OCI-M1 (cell line): ENCODE measurements at regions not wholly inside any gene's neighbourhood (a gene's known extent, or its start where the extent isn't known, plus 50 kb on each side); places are given as distances from the start of the nearest gene placed in this dataset.

ENCODE experiments used
- DNase-seq: peaks from one replicate; lab custom pipeline; 2025; lab: John Stamatoyannopoulos, UW

DNA sequence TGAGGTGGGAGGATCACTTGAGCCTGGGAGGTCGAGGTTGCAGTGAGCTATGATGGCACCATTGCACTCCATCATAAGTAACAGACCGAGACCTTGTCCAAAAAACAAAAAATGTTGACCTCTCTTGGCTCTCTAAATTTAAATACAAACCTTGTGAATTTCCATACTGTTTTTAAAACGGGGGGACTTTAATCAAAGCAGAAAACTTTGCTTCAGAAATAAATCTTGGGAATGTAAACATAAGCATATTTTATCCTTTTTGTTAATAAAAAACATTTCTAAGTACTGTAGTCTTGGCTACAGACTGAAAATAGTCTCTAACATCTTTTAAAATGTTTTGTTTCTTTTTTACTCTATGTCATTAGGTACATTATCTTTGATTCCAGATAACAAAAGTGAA lies 130.7 kb upstream of the RASSF8 start:
- DNase-seq, result no peak

DNA sequence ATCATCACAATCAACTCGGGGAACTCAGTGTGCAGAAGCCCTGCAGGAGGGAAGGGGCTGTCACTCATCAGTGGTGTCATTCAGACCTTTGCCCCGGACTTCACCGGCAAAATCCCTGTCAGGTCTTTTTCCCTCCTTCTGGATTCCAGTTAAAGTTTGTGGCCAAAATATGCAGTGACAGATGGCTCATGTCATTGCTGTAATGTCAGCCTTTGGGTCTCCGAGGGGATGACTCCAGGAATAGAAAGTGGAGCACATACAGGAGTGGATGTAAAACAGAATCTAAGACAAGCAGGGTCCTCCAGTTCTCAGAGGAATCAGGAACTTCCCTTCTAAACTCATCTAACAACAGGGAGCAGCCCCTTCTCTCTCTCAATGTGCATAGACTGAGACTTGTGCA lies 130.3 kb upstream of the RASSF8 start:
- no peak for DNase-seq

DNA sequence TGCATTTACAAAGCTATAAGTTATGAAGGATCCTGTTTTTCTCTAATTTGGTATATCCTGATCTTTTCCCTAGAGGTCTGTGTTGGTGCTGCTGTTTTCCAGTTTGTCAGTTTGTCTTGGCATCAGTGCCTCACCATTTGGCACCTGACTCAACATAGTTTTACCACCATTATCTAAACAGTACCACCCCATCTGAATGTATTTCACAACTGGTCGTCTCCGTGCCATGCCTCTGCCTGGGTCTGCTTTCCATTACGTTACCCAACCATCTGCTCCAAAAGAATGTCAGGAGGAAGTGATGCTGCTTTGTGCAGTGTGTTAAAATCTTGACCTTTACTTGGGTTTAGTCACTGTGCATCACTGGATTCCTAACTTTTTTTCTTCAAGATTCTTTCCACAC lies 129.3 kb upstream of the RASSF8 start:
- DNase-seq, result no peak

DNA sequence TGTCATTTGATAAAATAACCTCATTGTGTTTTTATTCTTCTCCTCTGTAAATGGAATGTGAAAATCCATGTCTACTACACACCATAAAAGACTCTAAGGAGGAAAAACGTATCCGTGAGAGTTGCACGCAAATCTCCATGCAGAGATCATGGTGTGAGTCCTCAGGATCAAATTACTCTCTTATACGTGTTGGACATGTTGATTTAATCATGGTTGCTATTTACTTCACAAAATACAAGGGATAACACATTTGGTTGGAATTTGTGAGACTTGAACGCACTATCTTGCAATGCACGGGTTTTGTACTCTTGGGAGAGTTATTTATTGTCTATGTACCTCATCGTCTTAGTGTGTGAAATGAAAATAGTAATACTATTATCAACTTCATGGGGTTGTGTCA lies 128.0 kb upstream of the RASSF8 start:
- no peak for DNase-seq

DNA sequence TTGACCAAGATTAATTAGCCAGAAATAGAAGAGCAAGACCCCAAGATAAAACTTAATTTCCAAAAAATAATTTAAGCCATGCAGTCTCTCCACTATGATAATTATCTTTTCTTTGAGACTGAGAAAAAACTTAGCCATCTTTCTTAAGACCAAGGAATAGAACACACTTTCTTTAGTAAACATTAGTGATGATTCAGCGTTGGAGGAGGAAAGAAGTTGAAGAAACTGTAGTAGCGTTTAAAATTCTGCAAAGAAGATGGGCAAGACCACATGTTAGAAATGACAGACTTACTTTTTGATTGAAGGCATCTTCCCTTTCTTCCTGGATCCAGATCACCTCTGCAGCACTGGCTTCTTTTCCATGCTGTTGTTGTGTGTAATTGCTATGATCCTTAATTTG lies 124.8 kb upstream of the RASSF8 start:
- DNase-seq, result no peak

DNA sequence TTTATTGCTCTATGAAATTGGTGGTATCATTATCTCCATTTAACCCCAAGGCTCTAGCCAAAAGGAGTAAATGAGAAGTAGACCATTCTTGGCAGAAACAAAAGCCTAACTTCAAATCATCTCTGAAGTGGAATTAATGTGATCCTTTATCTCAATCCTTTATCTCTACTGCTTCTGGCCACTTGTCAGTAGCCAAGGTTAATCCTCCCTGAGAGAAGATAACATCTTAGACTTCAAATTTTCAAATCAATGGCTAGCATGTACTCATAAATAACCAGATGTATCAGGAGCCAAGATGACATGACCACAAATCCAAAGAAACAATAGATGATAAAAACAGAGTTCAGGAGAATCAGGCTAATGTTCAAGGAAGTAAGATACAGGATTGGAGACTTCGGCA lies 123.1 kb upstream of the RASSF8 start:
- DNase-seq, result no peak

DNA sequence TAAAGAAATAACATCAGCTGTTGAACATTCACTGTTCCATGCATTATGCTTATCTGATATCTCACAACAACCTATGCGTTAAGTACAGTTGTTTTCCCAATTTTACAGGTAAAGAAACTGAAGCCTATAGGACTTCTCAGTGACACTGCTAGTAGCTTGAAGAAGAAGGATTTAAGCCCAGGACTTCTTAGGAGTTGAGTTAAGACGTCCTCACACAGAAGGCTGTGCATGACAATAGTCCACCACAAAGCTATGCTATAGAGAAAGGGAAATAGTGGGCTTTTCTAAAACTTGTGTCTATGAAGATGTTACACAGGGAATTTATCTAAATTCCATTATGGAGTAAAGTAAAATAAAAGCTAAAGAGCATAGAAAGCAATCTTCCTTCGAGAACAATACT lies 120.5 kb upstream of the RASSF8 start:
- DNase-seq, result no peak

DNA sequence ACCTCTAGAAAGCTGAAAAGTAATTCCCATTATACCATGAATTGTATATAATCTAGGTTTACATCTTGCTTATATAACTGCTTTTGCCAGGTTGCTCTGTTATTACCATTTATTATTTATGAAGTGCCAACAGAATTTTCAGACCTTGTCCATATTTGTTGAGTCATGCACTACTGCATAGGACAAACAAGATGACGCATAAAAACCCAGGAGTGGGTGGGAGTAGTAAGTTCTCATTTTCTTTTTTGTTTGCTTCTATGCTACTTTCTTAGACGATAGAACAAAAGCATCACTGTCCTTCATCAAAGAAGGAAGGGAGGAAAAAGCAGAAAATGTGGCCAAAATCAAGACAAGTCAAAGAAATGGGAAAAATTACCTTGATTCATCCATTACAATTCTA lies 119.0 kb upstream of the RASSF8 start:
- peak; percentile 57 for DNase-seq

DNA sequence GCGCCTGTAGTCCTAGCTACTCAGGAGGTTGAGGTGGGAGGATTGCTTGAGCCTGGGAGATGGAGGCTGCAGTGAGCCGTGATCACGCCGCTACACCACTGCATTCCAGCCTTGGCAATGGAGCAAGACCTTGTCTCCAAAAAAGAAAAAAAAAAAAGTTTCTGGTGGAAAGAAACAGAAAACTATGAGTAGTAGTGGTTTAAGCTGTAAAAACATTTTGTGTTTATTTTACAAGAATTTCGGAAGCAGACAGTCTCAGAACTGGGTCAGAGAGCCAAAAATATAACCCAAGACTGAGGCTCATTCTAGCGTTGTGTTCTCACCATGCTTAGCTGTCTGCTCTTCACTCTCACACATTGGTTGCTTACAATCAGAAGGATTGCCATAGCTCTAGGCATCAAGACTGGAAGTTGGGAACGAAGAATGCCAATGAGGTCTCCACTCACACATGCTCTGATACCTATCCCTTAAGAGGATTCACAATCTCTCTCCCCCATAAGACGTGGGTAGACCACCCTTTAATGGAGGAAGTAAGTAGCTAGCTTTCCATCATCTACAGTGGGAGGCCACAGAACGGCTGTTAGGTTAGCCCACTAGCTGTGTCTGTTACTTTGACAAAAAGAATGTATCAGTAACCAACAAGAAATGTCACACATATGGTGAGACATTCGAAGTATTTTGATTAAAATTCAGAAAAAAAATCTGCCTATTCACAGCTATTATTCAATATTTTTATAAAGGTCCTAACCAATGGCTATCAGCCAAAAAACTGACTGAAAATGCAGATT lies 117.6 kb upstream of the RASSF8 start:
- no peak for DNase-seq

DNA sequence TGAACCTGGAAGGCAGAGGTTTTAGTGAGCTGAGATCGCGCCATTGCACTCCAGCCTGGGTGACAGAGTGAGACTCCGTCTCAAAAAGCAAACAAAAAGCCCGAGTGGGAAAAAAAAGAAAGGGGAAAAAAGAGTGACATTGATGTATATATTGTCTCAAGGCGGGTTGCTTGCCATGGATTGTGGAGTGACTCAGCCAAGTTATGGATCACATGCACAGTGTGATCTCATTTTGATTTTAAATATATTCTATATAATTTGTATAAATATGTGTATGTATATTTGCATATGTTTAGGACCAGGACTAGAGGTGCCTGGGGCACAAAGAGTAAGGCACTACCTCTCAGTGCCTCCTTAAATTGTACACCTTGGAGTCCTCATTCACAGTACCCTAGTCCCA lies 116.2 kb upstream of the RASSF8 start:
- no peak for DNase-seq

DNA sequence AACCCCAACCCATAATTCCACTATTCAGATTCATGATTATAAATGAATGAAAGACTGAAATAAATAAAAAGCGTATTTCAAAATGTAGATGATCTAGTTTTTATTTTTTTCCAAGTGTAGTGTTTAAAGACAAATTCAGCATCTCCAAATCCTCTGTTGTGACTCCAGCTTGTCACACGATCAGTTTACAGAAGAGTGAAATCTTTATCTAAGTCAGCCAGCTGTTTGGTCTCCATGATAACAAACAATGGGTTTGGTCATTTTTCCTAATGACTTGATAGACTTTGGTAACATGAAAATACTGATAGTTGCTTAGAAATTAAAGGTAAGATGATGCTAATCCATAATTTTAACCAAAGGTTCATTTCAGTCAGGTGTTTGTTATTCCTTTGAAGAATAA lies 114.5 kb upstream of the RASSF8 start:
- peak; percentile 74 for DNase-seq

DNA sequence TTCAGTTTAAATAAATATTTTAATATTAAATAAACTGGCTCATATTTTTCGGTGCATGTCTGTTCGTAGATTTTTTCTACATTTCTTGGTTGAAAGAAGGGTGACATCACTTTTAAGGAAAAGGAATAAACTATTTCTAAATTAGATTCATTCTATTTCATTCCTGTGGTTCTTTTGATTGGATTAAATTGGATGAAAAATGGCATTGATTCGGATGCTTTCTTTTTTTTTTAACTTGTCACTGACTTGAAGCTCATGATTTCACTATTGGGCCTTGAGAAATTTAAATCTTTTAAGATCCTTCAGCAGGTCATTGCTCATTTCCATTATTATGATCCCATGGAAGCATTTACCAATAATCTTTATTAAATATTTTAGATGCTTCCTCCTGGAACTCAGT lies 113.1 kb upstream of the RASSF8 start:
- no peak for DNase-seq

DNA sequence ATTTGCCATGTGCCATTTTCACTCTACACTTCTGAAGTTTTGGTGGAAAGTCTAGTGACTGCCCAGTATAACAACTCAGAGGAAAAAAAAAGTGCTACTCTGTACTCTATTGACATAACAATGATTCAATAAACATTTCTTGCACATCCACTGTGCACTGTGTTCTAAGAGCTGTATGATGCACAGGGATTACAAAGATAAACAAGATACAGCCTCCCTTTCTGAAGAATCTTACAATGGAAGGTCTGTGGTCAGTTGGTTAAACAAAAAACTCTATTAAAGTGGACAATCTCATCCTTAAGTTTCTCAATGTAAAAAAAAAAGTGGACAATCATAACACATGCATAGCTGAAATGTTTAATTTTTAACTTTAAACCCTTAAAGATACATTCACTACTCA lies 105.7 kb upstream of the RASSF8 start:
- no peak for DNase-seq

DNA sequence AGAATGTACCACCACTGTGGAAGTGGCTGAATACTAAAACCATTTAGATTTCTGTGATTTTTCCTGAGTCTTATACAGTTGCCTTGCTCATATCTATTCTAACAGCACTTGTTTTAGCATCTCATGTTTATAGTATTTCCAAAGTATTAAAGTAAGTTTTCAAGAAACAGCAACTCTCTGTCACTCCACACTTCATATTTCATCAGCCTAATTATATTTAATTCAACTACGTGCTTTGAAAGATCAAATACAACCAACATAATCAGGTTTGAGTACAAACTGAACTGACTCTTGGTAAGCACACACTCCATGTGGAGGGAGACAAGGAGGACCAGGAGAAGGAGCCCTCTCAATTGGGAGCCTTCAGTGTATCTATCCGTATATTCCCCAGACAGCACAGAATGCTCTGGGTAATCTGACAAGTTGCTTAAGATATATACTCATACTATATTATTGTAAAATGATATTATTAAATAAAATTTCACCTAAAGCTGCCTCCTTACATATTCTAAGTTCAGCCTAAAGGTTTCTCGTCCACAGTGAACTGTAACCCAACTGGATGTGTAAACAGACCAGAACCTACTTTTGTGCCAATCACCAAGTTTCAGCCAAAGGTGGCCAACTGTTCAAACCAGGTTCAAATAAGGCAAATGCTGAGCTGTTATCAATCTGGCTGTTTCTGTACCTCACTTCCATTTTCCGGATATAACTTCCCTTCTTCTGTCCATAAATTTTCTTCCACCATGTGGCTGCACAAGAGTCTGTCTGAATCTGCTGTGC lies 105.0 kb upstream of the RASSF8 start:
- peak; percentile 18 for DNase-seq

DNA sequence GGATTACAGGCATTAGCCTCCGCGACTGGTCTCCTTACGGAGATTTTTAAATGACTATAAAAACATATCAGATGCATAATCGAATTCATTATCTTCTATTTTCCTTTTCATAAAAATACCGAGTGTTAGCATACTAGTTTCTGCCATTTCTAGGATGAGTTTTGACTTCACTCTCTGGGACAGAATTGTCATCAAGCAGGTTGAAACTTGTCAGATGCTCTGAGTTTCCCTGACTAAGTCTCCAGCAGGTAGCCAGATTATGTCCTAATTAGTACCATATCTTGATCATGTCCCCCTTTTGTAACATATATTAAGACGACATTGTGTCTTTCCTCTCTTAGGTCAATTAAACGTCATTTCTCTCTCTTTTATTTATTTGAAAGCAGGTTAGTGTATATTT lies 103.5 kb upstream of the RASSF8 start:
- no peak for DNase-seq

DNA sequence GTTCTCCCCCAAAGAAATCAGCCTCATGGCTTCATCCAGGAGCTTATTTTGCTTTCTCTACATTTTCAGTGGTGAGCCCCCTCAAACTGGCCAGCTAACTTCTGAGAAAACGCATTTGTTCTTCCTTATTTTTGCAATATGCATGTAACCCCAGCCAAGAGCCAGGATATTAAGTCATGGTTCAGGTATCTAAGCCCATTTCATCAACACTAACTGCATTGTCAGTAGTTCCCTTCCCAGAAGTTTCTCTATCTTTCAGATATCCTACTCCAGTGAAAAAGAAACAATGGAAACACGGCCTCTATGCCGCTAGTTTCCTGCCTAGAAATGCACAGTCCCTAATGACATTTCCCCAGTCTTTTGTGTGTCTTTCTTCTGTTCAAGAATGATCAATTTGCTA lies 102.8 kb upstream of the RASSF8 start:
- DNase-seq, result peak; percentile 20

DNA sequence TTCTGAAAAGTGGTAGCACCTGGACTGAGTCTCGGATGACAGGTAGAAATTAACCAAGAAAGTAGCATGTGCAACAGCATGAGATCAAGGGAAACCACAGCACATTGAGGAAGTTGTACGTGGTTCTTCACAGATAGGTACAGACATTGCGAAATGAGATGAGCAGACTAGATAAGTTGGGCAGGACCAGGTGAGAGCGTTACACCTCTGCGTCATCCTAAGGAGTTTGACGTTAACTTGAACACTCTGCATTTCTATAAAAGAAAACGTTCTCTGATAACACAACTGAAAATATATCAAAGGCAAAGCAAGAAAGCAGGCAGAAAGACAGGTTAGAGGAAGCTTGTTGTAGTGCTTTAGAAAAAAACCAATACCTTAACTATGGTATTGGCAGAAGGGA lies 98.5 kb upstream of the RASSF8 start:
- peak; percentile 39 for DNase-seq

DNA sequence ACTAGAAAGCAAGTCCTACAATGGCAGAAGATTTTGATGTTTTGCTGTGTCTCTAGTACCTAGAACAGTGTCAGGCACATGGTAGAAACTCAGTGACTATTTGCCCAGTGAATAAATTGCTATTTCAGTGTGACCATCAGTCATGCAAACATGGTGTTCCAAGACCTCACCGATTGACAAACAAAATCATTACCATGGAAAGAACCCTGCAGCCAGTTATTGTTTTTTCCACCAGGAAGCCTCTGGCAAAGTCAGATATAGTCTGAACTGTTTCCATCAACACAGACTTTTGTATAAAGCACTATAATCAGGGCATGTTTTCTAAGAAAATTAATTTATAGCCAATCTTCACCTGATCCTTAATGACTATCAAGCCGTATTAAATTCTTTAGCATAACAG lies 97.3 kb upstream of the RASSF8 start:
- no peak for DNase-seq

DNA sequence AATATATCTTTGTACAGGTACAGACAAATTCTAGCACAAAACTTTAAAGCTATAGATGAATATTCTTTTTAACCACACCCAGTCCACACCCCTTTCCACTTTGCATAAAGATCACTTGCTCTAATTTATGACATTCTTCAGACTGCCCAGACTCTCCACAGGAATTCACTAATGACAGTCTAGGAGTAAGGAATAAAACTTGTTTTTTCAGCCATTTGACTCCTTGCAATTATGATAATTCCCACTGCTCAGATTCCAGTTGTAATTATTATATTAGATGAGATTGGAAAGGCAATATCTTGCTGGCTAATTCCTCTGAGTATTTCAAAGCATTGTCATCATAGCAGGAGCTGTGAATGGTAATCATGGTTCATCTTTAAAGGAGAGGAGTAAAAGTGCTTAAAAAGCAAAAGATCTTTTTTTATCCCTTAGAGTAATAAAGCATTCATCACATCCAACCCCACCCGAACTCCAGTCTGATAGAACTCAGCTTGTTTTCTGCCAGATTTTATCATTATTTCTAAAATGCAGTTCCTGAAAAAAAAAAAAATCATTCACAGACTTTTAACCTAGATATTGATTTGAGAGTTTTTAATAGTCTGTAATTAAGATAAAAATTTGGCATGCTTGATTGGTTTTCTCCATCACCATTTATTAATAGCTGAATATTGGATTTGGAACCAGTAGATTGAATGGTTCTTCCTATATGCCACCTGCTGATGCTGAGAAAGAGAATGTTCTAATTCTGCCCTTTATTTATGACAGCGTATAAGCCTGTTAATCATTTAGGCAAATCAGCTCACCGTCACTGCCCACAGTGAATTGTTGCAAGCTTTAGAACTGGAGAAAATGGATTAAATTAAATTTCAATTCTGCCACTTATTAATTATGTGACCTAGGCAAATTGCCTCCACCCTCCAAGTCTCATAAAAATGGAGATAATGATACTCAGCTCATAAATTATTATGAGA lies 93.9 kb upstream of the RASSF8 start:
- no peak for DNase-seq

DNA sequence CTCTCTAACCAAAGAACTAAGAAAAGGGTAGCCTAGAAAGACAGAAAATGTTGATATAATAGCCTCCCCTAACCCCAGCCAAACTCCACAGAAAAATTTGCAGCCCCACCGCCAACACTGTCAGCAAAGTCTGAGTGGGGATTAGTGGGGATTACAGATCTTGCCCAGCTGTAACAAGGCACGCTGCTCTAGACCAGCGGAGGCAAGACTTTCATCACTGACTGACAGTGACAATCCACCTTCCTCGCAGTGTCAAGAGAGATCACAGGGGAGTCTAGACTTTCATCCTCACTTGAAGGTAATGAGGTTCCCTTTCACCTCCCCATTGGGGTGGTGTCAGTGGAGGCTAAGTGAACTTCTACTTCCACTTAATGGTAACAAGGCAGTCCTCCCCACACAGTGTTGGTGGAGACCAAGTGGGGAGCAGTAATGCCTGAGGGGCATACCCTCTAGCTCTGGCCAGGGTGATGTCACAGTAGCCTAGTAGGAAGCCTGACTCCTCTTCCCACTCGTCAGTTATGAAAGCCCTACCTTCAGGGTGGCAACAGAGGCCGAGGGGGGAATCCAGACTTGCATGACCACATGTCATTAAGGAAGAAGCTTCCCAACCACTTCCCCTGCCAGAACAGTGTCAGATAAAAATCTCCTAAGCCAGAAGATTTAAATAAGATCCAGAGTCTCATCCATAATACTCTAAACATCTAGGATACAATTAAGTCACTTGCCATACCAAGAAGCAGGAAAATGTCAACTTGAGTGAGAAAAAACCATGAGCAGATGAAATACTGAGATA lies 91.7 kb upstream of the RASSF8 start:
- no peak for DNase-seq

DNA sequence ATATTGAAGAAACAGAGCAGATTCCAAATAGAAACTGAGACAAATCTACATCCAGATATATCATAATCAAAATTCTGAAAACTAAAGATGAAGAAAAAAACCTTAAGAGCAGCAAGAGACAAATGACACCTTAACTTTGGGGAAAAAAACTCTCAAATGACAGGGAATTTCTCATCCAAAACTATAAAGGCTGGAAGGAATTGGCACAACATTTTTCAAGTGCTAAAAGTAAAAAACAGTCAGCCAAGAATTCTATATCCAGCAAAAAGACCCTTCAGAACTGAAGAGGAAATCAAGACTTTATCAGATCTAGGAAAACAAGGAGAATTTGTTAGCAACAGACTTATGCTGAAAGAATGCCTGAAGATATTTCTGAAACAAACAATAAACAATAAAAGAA lies 90.3 kb upstream of the RASSF8 start:
- no peak for DNase-seq

DNA sequence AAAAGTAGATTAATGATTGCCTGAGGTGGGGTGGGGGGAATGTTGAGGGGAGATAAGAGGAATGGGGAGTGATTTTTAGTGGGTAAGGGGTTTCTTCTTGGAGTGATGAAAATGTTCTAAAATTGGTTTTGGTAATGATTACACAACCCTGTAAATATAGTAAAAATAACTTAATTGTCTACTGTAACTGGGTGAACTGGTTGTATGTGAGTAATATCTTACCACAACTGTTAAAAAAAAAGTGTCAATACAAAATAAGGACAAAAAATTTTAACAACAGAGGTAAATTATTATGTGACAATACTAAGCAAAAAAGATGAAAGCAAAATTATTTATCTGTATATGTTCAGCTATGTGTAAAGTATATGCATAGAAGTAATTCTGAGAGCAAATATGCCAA lies 86.3 kb upstream of the RASSF8 start:
- no peak for DNase-seq
